DOHH2 (cell line): ENCODE measurements at regions not wholly inside any gene's neighbourhood (a gene's known extent, or its start where the extent isn't known, plus 50 kb on each side); places are given as distances from the start of the nearest gene placed in this dataset.

Source experiments
- H3F3A ChIP-seq: fragments of 200-600 bp; sonication (generic), shearing (Covaris generic); 2 replicates; pipeline ENCODE4 v1.6.0; 2016; ENCODE audit warnings: antibody characterized with exemption, mild to moderate bottlenecking; ENCODE audit not compliant: control insufficient read depth, insufficient read depth
- H3K27ac ChIP-seq: fragments of 200-600 bp; sonication (generic); 2 replicates; pipeline ENCODE4 v1.5.1; 2014; ENCODE audit warnings: low read depth, mild to moderate bottlenecking, low read length, moderate library complexity
- H3K27me3 ChIP-seq: fragments of 200-600 bp; sonication (generic); 2 replicates; pipeline ENCODE4 v1.6.1; 2014; ENCODE audit warnings: mild to moderate bottlenecking, low read length, mixed read lengths; ENCODE audit not compliant: control insufficient read depth
- H3K36me3 ChIP-seq: fragments of 200-600 bp; sonication (generic); 2 replicates; pipeline ENCODE4 v1.6.1; 2014; ENCODE audit warnings: mild to moderate bottlenecking, low read length, moderate library complexity, mixed read lengths; ENCODE audit not compliant: control insufficient read depth
- H3K4me1 ChIP-seq: fragments of 200-600 bp; sonication (generic); 2 replicates; pipeline ENCODE4 v1.6.1; 2014; ENCODE audit warnings: mild to moderate bottlenecking, low read length, mixed read lengths; ENCODE audit not compliant: control insufficient read depth
- H3K4me2 ChIP-seq: fragments of 200-600 bp; sonication (generic); 2 replicates; pipeline ENCODE4 v1.6.0; 2014; ENCODE audit warnings: mild to moderate bottlenecking, low read length, moderate library complexity
- H3K4me3 ChIP-seq: fragments of 200-600 bp; sonication (generic); 2 replicates; pipeline ENCODE4 v1.5.1; 2014; ENCODE audit warnings: mild to moderate bottlenecking, low read length, mixed read lengths
- H3K79me2 ChIP-seq: fragments of 200-600 bp; sonication (generic); 2 replicates; pipeline ENCODE4 v1.6.1; 2014; ENCODE audit warnings: mild to moderate bottlenecking, low read length, mixed read lengths; ENCODE audit not compliant: control insufficient read depth
- H3K9me2 ChIP-seq: fragments of 200-600 bp; sonication (generic); replicated peaks from 2 replicates; pipeline ENCODE4 v1.6.1; 2014; ENCODE audit warnings: mild to moderate bottlenecking, low read length, mixed read lengths; ENCODE audit not compliant: control insufficient read depth
- H3K9me3 ChIP-seq: fragments of 200-600 bp; sonication (generic); 2 replicates; pipeline ENCODE4 v1.6.1; 2014; ENCODE audit warnings: antibody characterized with exemption, low read length, mixed read lengths; ENCODE audit not compliant: control insufficient read depth, insufficient read depth
- H4K20me1 ChIP-seq: fragments of 200-600 bp; sonication (generic); 2 replicates; pipeline ENCODE4 v1.6.0; 2014; ENCODE audit warnings: low read depth, mild to moderate bottlenecking, antibody characterized with exemption, low read length, moderate library complexity; ENCODE audit not compliant: control insufficient read depth, insufficient read depth
- EZH2phosphoT487 ChIP-seq: fragments of 200-600 bp; sonication (generic); IDR thresholded peaks from 2 replicates; pipeline ENCODE4 v1.6.1; 2017; ENCODE audit warnings: borderline replicate concordance, mild to moderate bottlenecking, antibody characterized with exemption, low read length, moderate library complexity, mixed read lengths
- TF ChIP-seq, protein P1 (sequence below): fragments of 200-600 bp; sonication (generic); IDR thresholded peaks from one replicate; pipeline ENCODE4 v1.5.1; 2014; ENCODE audit warnings: antibody characterized with exemption, mild to moderate bottlenecking, low read depth, low read length; ENCODE audit not compliant: poor library complexity, severe bottlenecking

DNA sequence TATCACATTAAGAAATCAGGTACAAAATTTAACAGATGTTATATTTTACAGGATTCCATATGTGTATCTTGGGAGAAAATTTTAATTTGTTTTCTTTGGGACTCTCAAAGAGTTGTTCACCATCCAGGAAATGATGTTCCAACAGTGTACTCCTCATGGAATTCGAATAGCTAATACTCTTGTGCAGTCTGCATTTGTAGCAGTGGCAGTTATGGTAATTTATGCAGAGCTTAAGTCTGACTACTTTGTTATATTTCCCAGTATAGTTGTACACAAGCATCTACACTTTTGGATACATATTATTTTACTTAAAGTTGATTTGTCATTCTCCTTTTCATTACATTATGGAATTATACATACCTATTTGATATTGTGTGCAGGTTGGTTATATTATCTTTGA is 436.7 kb upstream of the FBXO33 start:
- Histone ChIP-seq H3K4me2 (no peak overlapping the region), H3K4me1 (no peaks in the 10 kb centered on the region), H4K20me1 (no peaks in the 10 kb centered on the region), H3K36me3 (no peaks in the 10 kb centered on the region), H3K27ac (no peak overlapping the region), H3K9me3 (no peaks in the 10 kb centered on the region), H3K4me3 (no peak overlapping the region), H3K27me3 (no peaks in the 10 kb centered on the region), H3K79me2 (no peaks in the 10 kb centered on the region), H3K9me2 (no peaks in the 10 kb centered on the region; the same call in 1 of the 2 replicates), H3F3A (no peaks in the 10 kb centered on the region)
- no peak for TF ChIP-seq EZH2phosphoT487
- TF ChIP-seq, protein P1, sequence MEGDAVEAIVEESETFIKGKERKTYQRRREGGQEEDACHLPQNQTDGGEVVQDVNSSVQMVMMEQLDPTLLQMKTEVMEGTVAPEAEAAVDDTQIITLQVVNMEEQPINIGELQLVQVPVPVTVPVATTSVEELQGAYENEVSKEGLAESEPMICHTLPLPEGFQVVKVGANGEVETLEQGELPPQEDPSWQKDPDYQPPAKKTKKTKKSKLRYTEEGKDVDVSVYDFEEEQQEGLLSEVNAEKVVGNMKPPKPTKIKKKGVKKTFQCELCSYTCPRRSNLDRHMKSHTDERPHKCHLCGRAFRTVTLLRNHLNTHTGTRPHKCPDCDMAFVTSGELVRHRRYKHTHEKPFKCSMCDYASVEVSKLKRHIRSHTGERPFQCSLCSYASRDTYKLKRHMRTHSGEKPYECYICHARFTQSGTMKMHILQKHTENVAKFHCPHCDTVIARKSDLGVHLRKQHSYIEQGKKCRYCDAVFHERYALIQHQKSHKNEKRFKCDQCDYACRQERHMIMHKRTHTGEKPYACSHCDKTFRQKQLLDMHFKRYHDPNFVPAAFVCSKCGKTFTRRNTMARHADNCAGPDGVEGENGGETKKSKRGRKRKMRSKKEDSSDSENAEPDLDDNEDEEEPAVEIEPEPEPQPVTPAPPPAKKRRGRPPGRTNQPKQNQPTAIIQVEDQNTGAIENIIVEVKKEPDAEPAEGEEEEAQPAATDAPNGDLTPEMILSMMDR: no peak

DNA sequence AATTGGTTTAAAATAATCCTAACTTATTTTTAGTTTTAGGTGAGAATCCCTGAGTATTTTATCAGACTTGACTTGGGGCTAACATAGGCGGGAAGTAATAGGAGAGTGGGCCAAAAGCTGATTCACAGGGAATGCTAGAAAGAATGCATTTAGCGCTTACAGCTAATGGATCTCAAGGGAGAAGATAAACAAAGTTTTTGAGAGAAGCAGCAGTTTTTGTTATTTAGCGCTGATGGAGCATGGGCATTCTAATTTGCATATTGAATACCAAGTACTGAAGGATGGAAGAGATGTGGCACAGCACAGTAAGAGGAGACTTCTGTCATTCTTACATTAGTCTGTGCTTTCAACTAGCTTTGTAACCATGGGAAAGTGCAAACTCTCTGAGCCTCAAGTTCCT is 436.0 kb upstream of the FBXO33 start:
- Histone ChIP-seq H3K27ac (no peak overlapping the region), H3K79me2 (no peaks in the 10 kb centered on the region), H3K9me3 (no peaks in the 10 kb centered on the region), H3K4me2 (no peak overlapping the region), H3K36me3 (no peaks in the 10 kb centered on the region), H3F3A (no peaks in the 10 kb centered on the region), H3K27me3 (no peaks in the 10 kb centered on the region), H3K4me3 (no peak overlapping the region), H4K20me1 (no peaks in the 10 kb centered on the region), H3K4me1 (no peaks in the 10 kb centered on the region), H3K9me2 (no peaks in the 10 kb centered on the region; the same call in 1 of the 2 replicates)
- no peak for TF ChIP-seq EZH2phosphoT487
- TF ChIP-seq, protein P1: no peak

DNA sequence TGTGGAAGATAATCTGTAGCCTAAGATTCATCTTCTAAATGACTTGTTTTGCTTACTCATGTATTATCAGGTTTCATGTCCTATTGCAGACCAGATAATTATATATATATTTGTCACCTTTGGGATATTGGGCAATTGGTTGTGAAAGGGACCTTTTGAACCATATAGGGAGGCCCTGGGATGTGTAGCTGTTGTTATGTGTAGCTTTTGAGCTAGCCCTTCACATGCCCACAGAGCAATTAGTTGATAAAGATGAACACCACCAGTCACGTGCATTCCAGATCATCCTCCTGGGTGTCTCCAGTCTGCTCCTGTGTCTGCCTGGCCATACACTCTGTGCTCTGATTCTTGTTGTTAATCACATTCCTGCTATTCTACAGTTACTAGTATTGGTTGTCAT is 431.2 kb upstream of the FBXO33 start:
- H3K4me3 ChIP-seq: no peak overlapping the region
- no peaks in the 10 kb centered on the region for H3K27me3 ChIP-seq
- H3F3A ChIP-seq: no peaks in the 10 kb centered on the region
- no peak overlapping the region for H3K27ac ChIP-seq
- no peaks in the 10 kb centered on the region for H3K79me2 ChIP-seq
- H4K20me1 ChIP-seq: no peaks in the 10 kb centered on the region
- no peaks in the 10 kb centered on the region for H3K9me3 ChIP-seq
- H3K4me2 ChIP-seq: no peak overlapping the region
- no peaks in the 10 kb centered on the region for H3K4me1 ChIP-seq
- H3K9me2 ChIP-seq: no peaks in the 10 kb centered on the region; the same call in 1 of the 2 replicates
- no peak for TF ChIP-seq EZH2phosphoT487
- TF ChIP-seq, protein P1: no peak
- no peaks in the 10 kb centered on the region for H3K36me3 ChIP-seq

DNA sequence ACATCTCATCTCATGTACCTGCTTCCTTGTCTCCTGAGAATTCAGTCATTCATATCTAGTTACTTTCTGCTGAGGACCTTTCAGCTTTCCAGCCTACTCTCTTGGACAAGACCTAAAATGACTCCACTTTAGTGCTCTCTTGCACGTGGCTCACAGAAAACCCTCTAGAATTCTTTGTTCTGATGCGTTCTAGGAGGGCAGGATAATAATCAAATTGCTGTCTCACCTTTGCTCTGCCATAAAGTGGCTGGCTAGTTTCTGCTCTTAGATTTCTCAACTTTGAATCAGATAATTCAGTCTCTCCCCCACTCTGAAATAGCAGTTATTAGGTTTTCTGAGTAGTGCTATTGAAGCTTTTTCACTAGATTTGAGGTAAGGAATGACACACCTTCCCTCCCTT is 429.5 kb upstream of the FBXO33 start:
- H3K4me1 ChIP-seq: no peaks in the 10 kb centered on the region
- H3K79me2 ChIP-seq: no peaks in the 10 kb centered on the region
- no peaks in the 10 kb centered on the region for H3K9me2 ChIP-seq
- TF ChIP-seq, protein P1: no peak
- no peak for TF ChIP-seq EZH2phosphoT487
- H3K36me3 ChIP-seq: no peaks in the 10 kb centered on the region
- H3K9me3 ChIP-seq: no peaks in the 10 kb centered on the region
- no peaks in the 10 kb centered on the region for H3K27me3 ChIP-seq
- H3F3A ChIP-seq: no peaks in the 10 kb centered on the region
- no peak overlapping the region for H3K4me3 ChIP-seq
- no peak overlapping the region for H3K27ac ChIP-seq
- no peaks in the 10 kb centered on the region for H4K20me1 ChIP-seq
- no peak overlapping the region for H3K4me2 ChIP-seq
